ENCODE measurements at regions not wholly inside any gene's neighbourhood (a gene's known extent, or its start where the extent isn't known, plus 50 kb on each side); places are given as distances from the start of the nearest gene placed in this dataset.
"Not testable (repeated sequence)": the region's sequence is repeated elsewhere in the genome, so short reads cannot be mapped to it uniquely, and the experiment has no call there.

GRCh38 chr3:173287361-173287760 is 110.2 kb upstream of the NLGN1 start:
- H3K4me2 ChIP-seq, result no peak overlapping the region
- TF ChIP-seq EZH2 (IDR thresholded peaks at IDR 0.05; ENCODE audit: low read depth), result no peak
- TF ChIP-seq CTCF (conservative IDR thresholded peaks at IDR 0.05), result no peak
- no peak overlapping the region for H3K27ac ChIP-seq
- intact Hi-C loops (cut with micrococcal nuclease; ENCODE audit: unreplicated experiment), result no loop called here
- H3K4me3 ChIP-seq, result no peak overlapping the region
- H3K27me3 ChIP-seq (ENCODE audit: insufficient read depth, low read depth), result no peaks in the 10 kb centered on the region
- H4K20me1 ChIP-seq (ENCODE audit: insufficient read depth), result no peaks in the 10 kb centered on the region
- H3K36me3 ChIP-seq (ENCODE audit: low read depth), result no peaks in the 10 kb centered on the region
- BruUV-seq (replicated peaks), result no TSS peak
- CTCF ChIA-PET, result no interaction called here
- no peak for DNase-seq
- H3K9me3 ChIP-seq (ENCODE audit: insufficient read depth, low read depth), result no peaks in the 10 kb centered on the region
- H3F3A ChIP-seq (ENCODE audit: insufficient read depth, low read depth), result no peaks in the 10 kb centered on the region
- no peaks in the 10 kb centered on the region for H3K79me2 ChIP-seq (ENCODE audit: low read depth)
- no peak overlapping the region for H2AFZ ChIP-seq
- H3K4me1 ChIP-seq (replicated peaks; ENCODE audit: insufficient read depth), result no peaks in the 10 kb centered on the region
- POLR2A ChIA-PET (ENCODE audit: unreplicated experiment), result interaction anchor here (0.6 kb wide), 1 partner anchor 64 kb away, joined by 6 read pairs; no protein-coding TSS in a partner anchor
- 0 out of 2 replicates have a peak, but pooled peaks cover 6% of the 10 kb centered on the region for H3K9me2 ChIP-seq (ENCODE audit: insufficient read depth)

- H4K20me1 ChIP-seq (ENCODE audit: insufficient read depth); H3K79me2 ChIP-seq (ENCODE audit: low read depth); H3K27ac ChIP-seq; POLR2A ChIA-PET (ENCODE audit: unreplicated experiment); H3F3A ChIP-seq (ENCODE audit: insufficient read depth, low read depth); H3K4me2 ChIP-seq; BruUV-seq (replicated peaks); H3K27me3 ChIP-seq (ENCODE audit: insufficient read depth, low read depth); H2AFZ ChIP-seq; intact Hi-C loops (cut with micrococcal nuclease; ENCODE audit: unreplicated experiment); CTCF ChIA-PET; H3K4me3 ChIP-seq; H3K4me1 ChIP-seq (replicated peaks; ENCODE audit: insufficient read depth); H3K9me2 ChIP-seq (ENCODE audit: insufficient read depth); DNase-seq; H3K9me3 ChIP-seq (ENCODE audit: insufficient read depth, low read depth); H3K36me3 ChIP-seq (ENCODE audit: low read depth): not testable (repeated sequence)
Observed at GRCh38 chr3:173286507-173286906, 111.0 kb upstream of the NLGN1 start.

- Histone ChIP-seq H2AFZ (no peak overlapping the region), H3K27me3 (ENCODE audit: insufficient read depth, low read depth) (no peaks in the 10 kb centered on the region), H3K4me1 (replicated peaks; ENCODE audit: insufficient read depth) (no peaks in the 10 kb centered on the region), H3F3A (ENCODE audit: insufficient read depth, low read depth) (no peaks in the 10 kb centered on the region), H3K27ac (no peak overlapping the region), H3K79me2 (ENCODE audit: low read depth) (no peaks in the 10 kb centered on the region), H3K4me3 (no peak overlapping the region), H3K9me3 (ENCODE audit: insufficient read depth, low read depth) (no peaks in the 10 kb centered on the region), H3K9me2 (ENCODE audit: insufficient read depth) (0 out of 2 replicates have a peak, but pooled peaks cover 3% of the 10 kb centered on the region), H3K36me3 (ENCODE audit: low read depth) (no peaks in the 10 kb centered on the region), H3K4me2 (no peak overlapping the region), H4K20me1 (ENCODE audit: insufficient read depth) (no peaks in the 10 kb centered on the region)
- TF ChIP-seq EZH2 (IDR thresholded peaks at IDR 0.05; ENCODE audit: low read depth) (no peak), CTCF (conservative IDR thresholded peaks at IDR 0.05) (no peak)
- no peak for DNase-seq
- POLR2A ChIA-PET (ENCODE audit: unreplicated experiment), result no interaction called here
- intact Hi-C loops (cut with micrococcal nuclease; ENCODE audit: unreplicated experiment), result no loop called here
- no TSS peak for BruUV-seq (replicated peaks)
- CTCF ChIA-PET, result no interaction called here
Observed at GRCh38 chr3:173284301-173284700, 113.2 kb upstream of the NLGN1 start.

GRCh38 chr3:173275740-173276139 is 121.8 kb upstream of the NLGN1 start:
- CTCF ChIA-PET, result no interaction called here
- no peaks in the 10 kb centered on the region for H3K27me3 ChIP-seq (ENCODE audit: insufficient read depth, low read depth)
- no peak overlapping the region for H3K4me3 ChIP-seq
- H3K4me1 ChIP-seq (replicated peaks; ENCODE audit: insufficient read depth), result no peaks in the 10 kb centered on the region
- no peak overlapping the region for H2AFZ ChIP-seq
- no peaks in the 10 kb centered on the region for H3K9me3 ChIP-seq (ENCODE audit: insufficient read depth, low read depth)
- TF ChIP-seq CTCF (conservative IDR thresholded peaks at IDR 0.05), result peak; percentile 39; the same call in 1 of the 2 replicates
- no peak for TF ChIP-seq EZH2 (IDR thresholded peaks at IDR 0.05; ENCODE audit: low read depth)
- H3K79me2 ChIP-seq (ENCODE audit: low read depth), result no peaks in the 10 kb centered on the region
- no peaks in the 10 kb centered on the region for H3F3A ChIP-seq (ENCODE audit: insufficient read depth, low read depth)
- no peak for DNase-seq
- no peak overlapping the region for H3K27ac ChIP-seq
- H4K20me1 ChIP-seq (ENCODE audit: insufficient read depth), result no peaks in the 10 kb centered on the region
- H3K4me2 ChIP-seq, result no peak overlapping the region
- POLR2A ChIA-PET (ENCODE audit: unreplicated experiment), result no interaction called here
- H3K9me2 ChIP-seq (ENCODE audit: insufficient read depth), result no peaks in the 10 kb centered on the region
- BruUV-seq (replicated peaks), result no TSS peak
- intact Hi-C loops (cut with micrococcal nuclease; ENCODE audit: unreplicated experiment), result no loop called here
- H3K36me3 ChIP-seq (ENCODE audit: low read depth), result no peaks in the 10 kb centered on the region
